ENCODE measurements at regions not wholly inside any gene's neighbourhood (a gene's known extent, or its start where the extent isn't known, plus 50 kb on each side); places are given as distances from the start of the nearest gene placed in this dataset.

DNA sequence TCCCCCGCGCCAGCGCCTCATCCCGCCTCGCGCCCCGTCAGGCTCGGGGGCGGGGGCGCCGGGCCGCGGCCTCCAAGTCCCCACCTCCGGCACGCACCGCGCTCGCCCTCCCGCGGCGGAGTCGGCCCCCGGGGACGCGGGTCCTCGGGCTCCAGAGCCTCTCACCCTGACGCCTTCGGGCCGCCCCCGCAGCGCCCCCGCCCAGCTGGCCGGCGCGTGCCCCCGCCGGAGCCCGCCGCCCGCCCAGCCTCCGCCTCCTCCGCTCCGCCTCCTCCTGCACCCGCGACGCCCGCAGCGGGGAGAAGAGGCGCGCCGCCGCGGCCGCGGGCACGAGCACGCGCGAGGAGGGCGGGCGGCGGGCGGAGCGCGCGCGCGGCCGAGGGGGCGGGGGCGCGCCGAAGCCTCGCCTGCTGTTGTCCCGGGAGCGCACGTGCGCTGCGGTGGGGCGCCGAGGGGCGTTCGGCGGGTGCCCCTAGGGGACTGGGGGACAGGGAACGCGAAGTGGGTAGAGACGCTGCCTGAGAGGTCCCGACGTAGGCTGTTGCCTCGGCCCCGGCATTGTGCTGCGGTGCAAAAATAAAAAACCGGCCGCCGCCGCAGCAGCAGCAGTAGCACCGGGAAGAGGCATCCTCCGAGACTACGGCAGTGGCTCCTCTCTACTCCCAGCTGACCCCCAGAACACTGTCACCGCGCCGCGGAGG, 87.4 kb upstream of the ARHGAP32 start:
- H3K27ac ChIP-seq (ENCODE audit: low read depth, low read length): no peak overlapping the region
- H3K27me3 ChIP-seq (ENCODE audit: control insufficient read depth, insufficient read depth, low read length): peaks cover 23% of the 10 kb centered on the region
- H3K36me3 ChIP-seq (ENCODE audit: control insufficient read depth, insufficient read depth, low read length): no peaks in the 10 kb centered on the region
- H3K4me3 ChIP-seq (ENCODE audit: low read depth, low read length): peak overlapping the region; percentile 77
- no peaks in the 10 kb centered on the region for H3K9me3 ChIP-seq (ENCODE audit: control insufficient read depth, insufficient read depth, low read depth, low read length)
- peaks cover 37% of the 10 kb centered on the region for H3K4me1 ChIP-seq (ENCODE audit: control insufficient read depth, insufficient read depth, low read length)
- peak overlapping the region; percentile 66 for H3K9ac ChIP-seq (ENCODE audit: low read length)

GRCh38 chr11:129278586-129279319, 86.6 kb upstream of the ARHGAP32 start:
- peak overlapping the region; percentile 40 for H3K9ac ChIP-seq (ENCODE audit: low read length)
- peak overlapping the region; percentile 78 for H3K4me3 ChIP-seq (ENCODE audit: low read depth, low read length)
- peaks cover 23% of the 10 kb centered on the region for H3K27me3 ChIP-seq (ENCODE audit: control insufficient read depth, insufficient read depth, low read length)
- no peaks in the 10 kb centered on the region for H3K9me3 ChIP-seq (ENCODE audit: control insufficient read depth, insufficient read depth, low read depth, low read length)
- H3K4me1 ChIP-seq (ENCODE audit: control insufficient read depth, insufficient read depth, low read length): peaks cover 34% of the 10 kb centered on the region
- H3K27ac ChIP-seq (ENCODE audit: low read depth, low read length): no peak overlapping the region
- no peaks in the 10 kb centered on the region for H3K36me3 ChIP-seq (ENCODE audit: control insufficient read depth, insufficient read depth, low read length)

DNA sequence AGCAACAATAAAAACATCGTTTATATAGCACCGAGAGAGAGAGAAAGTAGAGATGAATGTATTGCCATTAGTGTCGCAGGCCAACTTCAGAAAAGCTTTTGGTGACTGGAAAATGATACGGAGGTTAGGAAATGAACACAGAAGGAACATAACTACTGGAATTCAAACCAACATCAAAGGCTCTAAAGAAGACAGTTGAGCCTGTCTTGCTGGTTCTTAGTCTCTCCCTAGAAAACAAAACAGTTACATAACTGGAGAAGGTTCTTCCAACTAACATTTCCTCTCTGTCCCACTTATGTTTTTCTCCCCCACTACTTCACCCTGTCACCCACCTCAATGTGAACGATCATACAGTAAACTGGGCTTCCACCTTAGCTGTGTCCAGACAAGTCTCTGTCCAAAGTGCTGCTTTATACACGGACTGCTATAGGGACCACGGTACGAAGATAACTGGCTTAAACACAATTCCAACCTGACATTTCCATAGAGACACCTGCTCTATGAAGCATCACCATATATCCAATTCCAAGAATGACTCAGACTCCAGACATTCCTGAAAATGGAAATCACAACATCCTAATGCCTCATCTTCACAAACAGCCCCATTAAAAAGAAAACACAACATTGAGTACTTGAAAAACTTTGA, 85.2 kb upstream of the ARHGAP32 start:
- Histone ChIP-seq H3K36me3 (ENCODE audit: control insufficient read depth, insufficient read depth, low read length) (no peaks in the 10 kb centered on the region), H3K9me3 (ENCODE audit: control insufficient read depth, insufficient read depth, low read depth, low read length) (no peaks in the 10 kb centered on the region), H3K9ac (ENCODE audit: low read length) (no peak overlapping the region), H3K27ac (ENCODE audit: low read depth, low read length) (no peak overlapping the region), H3K27me3 (ENCODE audit: control insufficient read depth, insufficient read depth, low read length) (peaks cover 23% of the 10 kb centered on the region), H3K4me1 (ENCODE audit: control insufficient read depth, insufficient read depth, low read length) (peaks cover 27% of the 10 kb centered on the region), H3K4me3 (ENCODE audit: low read depth, low read length) (0 out of 2 replicates have a peak overlapping the region, but pooled peaks have one; percentile 78)

GRCh38 chr11:129275828-129276227, 83.7 kb upstream of the ARHGAP32 start:
- peaks cover 23% of the 10 kb centered on the region for H3K27me3 ChIP-seq (ENCODE audit: control insufficient read depth, insufficient read depth, low read length)
- peaks cover 23% of the 10 kb centered on the region for H3K4me1 ChIP-seq (ENCODE audit: control insufficient read depth, insufficient read depth, low read length)
- H3K9ac ChIP-seq (ENCODE audit: low read length): no peak overlapping the region

DNA sequence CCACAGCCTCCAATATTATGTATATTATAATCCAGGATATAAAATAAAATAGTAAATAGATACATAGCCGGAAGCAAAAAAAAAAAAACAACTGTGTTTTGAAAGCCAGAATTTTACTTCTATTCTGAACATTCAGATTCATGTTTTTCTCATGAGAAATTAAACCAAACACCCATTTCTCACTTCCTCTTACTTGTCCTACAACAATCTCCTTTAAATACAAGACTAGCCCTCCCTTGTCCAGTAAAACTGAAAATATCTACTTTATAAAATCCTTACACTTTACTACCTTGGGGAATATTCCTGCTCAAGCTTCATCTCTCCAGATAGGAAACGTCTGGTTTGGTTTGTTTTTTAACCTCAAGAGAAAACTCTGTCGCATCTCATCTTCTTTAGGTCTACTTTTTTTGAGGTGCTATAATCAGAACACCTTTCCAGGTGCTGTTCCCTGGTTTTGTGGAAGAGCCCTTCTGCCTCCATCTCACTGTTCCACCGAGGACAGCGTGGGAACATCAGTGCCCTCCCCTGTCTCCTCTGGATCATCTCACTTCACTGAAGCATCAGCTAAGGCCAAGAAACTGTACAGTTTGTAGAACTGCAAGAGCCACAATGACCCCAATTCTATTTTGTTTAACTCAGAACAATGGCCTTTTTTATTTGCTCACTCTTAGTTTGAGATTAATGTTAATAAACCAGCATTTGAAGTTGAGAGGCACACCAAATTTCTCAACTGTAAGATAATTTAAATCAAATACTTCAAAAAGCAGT, 82.0 kb upstream of the ARHGAP32 start:
- peaks cover 16% of the 10 kb centered on the region for H3K4me1 ChIP-seq (ENCODE audit: control insufficient read depth, insufficient read depth, low read length)

More at GRCh38 chr11:129275828-129276227, 83.7 kb upstream of the ARHGAP32 start:
- Histone ChIP-seq H3K4me3 (ENCODE audit: low read depth, low read length) (no peak overlapping the region), H3K9me3 (ENCODE audit: control insufficient read depth, insufficient read depth, low read depth, low read length) (no peaks in the 10 kb centered on the region), H3K27ac (ENCODE audit: low read depth, low read length) (no peak overlapping the region), H3K36me3 (ENCODE audit: control insufficient read depth, insufficient read depth, low read length) (no peaks in the 10 kb centered on the region)

DNA sequence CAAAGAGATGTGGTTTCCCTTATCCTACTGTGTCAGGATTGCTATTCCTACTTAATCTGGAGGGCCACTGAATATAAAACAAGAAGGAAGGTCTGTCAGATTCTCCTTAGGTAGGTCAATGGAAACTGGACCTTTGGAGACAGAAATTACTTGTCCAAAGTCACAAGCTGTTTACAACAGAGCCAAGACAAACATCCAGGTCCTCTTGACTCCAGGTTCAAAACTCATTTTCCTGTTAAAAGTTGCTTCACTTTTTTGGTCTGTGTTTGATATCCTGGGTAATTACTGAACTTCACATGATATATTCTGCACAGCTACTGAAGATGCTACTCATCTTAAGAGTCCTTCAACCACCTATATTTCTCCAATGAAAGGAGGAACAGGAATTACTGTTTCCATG, 81.2 kb upstream of the ARHGAP32 start:
- Histone ChIP-seq H3K27ac (ENCODE audit: low read depth, low read length) (no peak overlapping the region), H3K36me3 (ENCODE audit: control insufficient read depth, insufficient read depth, low read length) (no peaks in the 10 kb centered on the region), H3K9me3 (ENCODE audit: control insufficient read depth, insufficient read depth, low read depth, low read length) (no peaks in the 10 kb centered on the region), H3K9ac (ENCODE audit: low read length) (no peak overlapping the region), H3K4me1 (ENCODE audit: control insufficient read depth, insufficient read depth, low read length) (peaks cover 17% of the 10 kb centered on the region), H3K4me3 (ENCODE audit: low read depth, low read length) (no peak overlapping the region), H3K27me3 (ENCODE audit: control insufficient read depth, insufficient read depth, low read length) (peaks cover 10% of the 10 kb centered on the region)

More for the DNA sequence above, 82.0 kb upstream of the ARHGAP32 start:
- no peak overlapping the region for H3K4me3 ChIP-seq (ENCODE audit: low read depth, low read length)
- no peak overlapping the region for H3K27ac ChIP-seq (ENCODE audit: low read depth, low read length)
- no peaks in the 10 kb centered on the region for H3K36me3 ChIP-seq (ENCODE audit: control insufficient read depth, insufficient read depth, low read length)
- no peak overlapping the region for H3K9ac ChIP-seq (ENCODE audit: low read length)
- no peaks in the 10 kb centered on the region for H3K9me3 ChIP-seq (ENCODE audit: control insufficient read depth, insufficient read depth, low read depth, low read length)
- H3K27me3 ChIP-seq (ENCODE audit: control insufficient read depth, insufficient read depth, low read length): peaks cover 13% of the 10 kb centered on the region

DNA sequence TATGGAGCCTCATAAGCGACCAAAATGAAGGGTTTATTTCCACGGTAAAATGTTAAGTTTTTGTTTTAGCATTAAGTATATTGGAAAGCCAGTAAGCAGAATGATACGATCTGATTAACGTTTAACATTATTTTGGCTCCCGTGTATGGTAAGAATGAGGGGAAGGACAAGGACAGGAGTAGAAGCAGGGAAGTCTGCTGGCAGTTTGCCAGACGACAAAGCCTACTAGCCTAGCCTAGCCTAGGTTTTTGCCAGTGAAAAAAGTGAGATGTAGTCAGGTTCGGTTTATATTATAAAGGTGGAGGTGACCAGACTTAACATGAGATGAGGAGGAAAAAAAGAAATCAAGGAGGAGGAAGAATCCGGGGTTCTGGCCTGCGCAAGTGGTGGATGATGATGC, 78.9 kb upstream of the ARHGAP32 start:
- no peak overlapping the region for H3K27ac ChIP-seq (ENCODE audit: low read depth, low read length)
- H3K4me1 ChIP-seq (ENCODE audit: control insufficient read depth, insufficient read depth, low read length): peaks cover 17% of the 10 kb centered on the region
- H3K4me3 ChIP-seq (ENCODE audit: low read depth, low read length): no peak overlapping the region
- H3K27me3 ChIP-seq (ENCODE audit: control insufficient read depth, insufficient read depth, low read length): no peaks in the 10 kb centered on the region
- no peaks in the 10 kb centered on the region; the same call in 1 of the 2 replicates for H3K36me3 ChIP-seq (ENCODE audit: control insufficient read depth, insufficient read depth, low read length)
- no peaks in the 10 kb centered on the region for H3K9me3 ChIP-seq (ENCODE audit: control insufficient read depth, insufficient read depth, low read depth, low read length)
- no peak overlapping the region for H3K9ac ChIP-seq (ENCODE audit: low read length)

GRCh38 chr11:129270446-129270845, 78.3 kb upstream of the ARHGAP32 start:
- Histone ChIP-seq H3K27me3 (ENCODE audit: control insufficient read depth, insufficient read depth, low read length) (no peaks in the 10 kb centered on the region), H3K4me1 (ENCODE audit: control insufficient read depth, insufficient read depth, low read length) (peaks cover 17% of the 10 kb centered on the region), H3K4me3 (ENCODE audit: low read depth, low read length) (no peak overlapping the region), H3K36me3 (ENCODE audit: control insufficient read depth, insufficient read depth, low read length) (no peaks in the 10 kb centered on the region; the same call in 1 of the 2 replicates), H3K9ac (ENCODE audit: low read length) (no peak overlapping the region), H3K27ac (ENCODE audit: low read depth, low read length) (no peak overlapping the region), H3K9me3 (ENCODE audit: control insufficient read depth, insufficient read depth, low read depth, low read length) (no peaks in the 10 kb centered on the region)

DNA sequence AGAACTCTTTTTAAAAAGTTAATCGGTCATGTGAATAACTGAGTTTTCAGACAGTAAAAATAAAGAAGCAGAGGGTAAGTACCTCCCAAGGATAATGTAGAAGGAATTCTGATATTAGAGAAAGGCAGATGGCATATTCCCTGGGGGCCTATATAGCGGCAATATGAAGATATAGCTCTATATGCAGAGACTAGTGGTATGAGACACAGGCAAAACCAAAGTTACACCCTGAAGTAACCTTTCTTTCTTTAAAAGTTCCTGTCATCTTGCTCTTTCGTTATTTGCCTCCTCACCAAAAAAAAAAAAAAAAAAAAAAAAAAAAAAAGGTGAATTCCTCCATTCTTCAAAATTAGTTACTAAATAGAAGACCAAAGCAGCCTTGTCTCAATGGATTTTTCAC, 76.2 kb upstream of the ARHGAP32 start:
- Histone ChIP-seq H3K4me1 (ENCODE audit: control insufficient read depth, insufficient read depth, low read length) (peaks cover 17% of the 10 kb centered on the region), H3K27ac (ENCODE audit: low read depth, low read length) (no peak overlapping the region), H3K4me3 (ENCODE audit: low read depth, low read length) (no peak overlapping the region), H3K36me3 (ENCODE audit: control insufficient read depth, insufficient read depth, low read length) (no peaks in the 10 kb centered on the region; the same call in 1 of the 2 replicates), H3K27me3 (ENCODE audit: control insufficient read depth, insufficient read depth, low read length) (no peaks in the 10 kb centered on the region), H3K9ac (ENCODE audit: low read length) (no peak overlapping the region), H3K9me3 (ENCODE audit: control insufficient read depth, insufficient read depth, low read depth, low read length) (no peaks in the 10 kb centered on the region)

- no peaks in the 10 kb centered on the region; the same call in 1 of the 2 replicates for H3K36me3 ChIP-seq (ENCODE audit: control insufficient read depth, insufficient read depth, low read length)
- H3K9ac ChIP-seq (ENCODE audit: low read length): no peak overlapping the region
- no peaks in the 10 kb centered on the region for H3K9me3 ChIP-seq (ENCODE audit: control insufficient read depth, insufficient read depth, low read depth, low read length)
- H3K27ac ChIP-seq (ENCODE audit: low read depth, low read length): no peak overlapping the region
- no peaks in the 10 kb centered on the region for H3K27me3 ChIP-seq (ENCODE audit: control insufficient read depth, insufficient read depth, low read length)
- H3K4me3 ChIP-seq (ENCODE audit: low read depth, low read length): no peak overlapping the region
- peaks cover 17% of the 10 kb centered on the region for H3K4me1 ChIP-seq (ENCODE audit: control insufficient read depth, insufficient read depth, low read length)
These were observed 75.6 kb upstream of the ARHGAP32 start for GRCh38 chr11:129267716-129268115.
